ENCODE measurements at regions not wholly inside any gene's neighbourhood (a gene's known extent, or its start where the extent isn't known, plus 50 kb on each side); places are given as distances from the start of the nearest gene placed in this dataset.

- Histone ChIP-seq H3K9me2 (replicated peaks; ENCODE audit: control insufficient read depth, low read length) (no peaks in the 10 kb centered on the region), H3K9me3 (ENCODE audit: control insufficient read depth, insufficient read depth, low read length) (no peaks in the 10 kb centered on the region), H3K4me1 (ENCODE audit: control insufficient read depth, low read length) (peaks cover 9% of the 10 kb centered on the region), H4K20me1 (ENCODE audit: control insufficient read depth, insufficient read depth, low read depth, low read length) (no peaks in the 10 kb centered on the region), H3K27ac (ENCODE audit: low read depth, low read length) (no peak overlapping the region), H3K36me3 (ENCODE audit: control insufficient read depth, low read length) (no peaks in the 10 kb centered on the region), H3F3A (ENCODE audit: control insufficient read depth, insufficient read depth) (no peaks in the 10 kb centered on the region), H3K4me3 (ENCODE audit: low read length) (no peak overlapping the region), H3K4me2 (ENCODE audit: low read length) (no peak overlapping the region), H3K27me3 (ENCODE audit: control insufficient read depth, low read length) (peaks cover 19% of the 10 kb centered on the region), H3K79me2 (ENCODE audit: control insufficient read depth, low read length) (no peaks in the 10 kb centered on the region)
- TF ChIP-seq CTCF (IDR thresholded peaks at IDR 0.05; ENCODE audit: low read depth, low read length, poor library complexity, severe bottlenecking) (no peak), EZH2phosphoT487 (IDR thresholded peaks at IDR 0.05; ENCODE audit: borderline replicate concordance, low read length) (no peak)
These were observed 229.1 kb upstream of the JARID2 start for GRCh38 chr6:15016813-15017212.

GRCh38 chr6:15017261-15017660 lies 228.6 kb upstream of the JARID2 start:
- TF ChIP-seq CTCF (IDR thresholded peaks at IDR 0.05; ENCODE audit: low read depth, low read length, poor library complexity, severe bottlenecking) (no peak), EZH2phosphoT487 (IDR thresholded peaks at IDR 0.05; ENCODE audit: borderline replicate concordance, low read length) (no peak)
- Histone ChIP-seq H3K9me3 (ENCODE audit: control insufficient read depth, insufficient read depth, low read length) (no peaks in the 10 kb centered on the region), H3K4me3 (ENCODE audit: low read length) (peak overlapping the region; percentile 3; the same call in 1 of the 2 replicates), H3K27ac (ENCODE audit: low read depth, low read length) (no peak overlapping the region), H3K36me3 (ENCODE audit: control insufficient read depth, low read length) (no peaks in the 10 kb centered on the region), H3K4me2 (ENCODE audit: low read length) (peak overlapping the region; percentile 27), H3K9me2 (replicated peaks; ENCODE audit: control insufficient read depth, low read length) (no peaks in the 10 kb centered on the region), H3F3A (ENCODE audit: control insufficient read depth, insufficient read depth) (no peaks in the 10 kb centered on the region), H3K79me2 (ENCODE audit: control insufficient read depth, low read length) (no peaks in the 10 kb centered on the region), H3K4me1 (ENCODE audit: control insufficient read depth, low read length) (peaks cover 9% of the 10 kb centered on the region), H3K27me3 (ENCODE audit: control insufficient read depth, low read length) (peaks cover 19% of the 10 kb centered on the region), H4K20me1 (ENCODE audit: control insufficient read depth, insufficient read depth, low read depth, low read length) (no peaks in the 10 kb centered on the region)

GRCh38 chr6:15017803-15018202 lies 228.1 kb upstream of the JARID2 start:
- Histone ChIP-seq H3K79me2 (ENCODE audit: control insufficient read depth, low read length) (no peaks in the 10 kb centered on the region), H3K4me2 (ENCODE audit: low read length) (peak overlapping the region; percentile 27), H3K4me3 (ENCODE audit: low read length) (peak overlapping the region; percentile 3; the same call in 1 of the 2 replicates), H3K27me3 (ENCODE audit: control insufficient read depth, low read length) (peaks cover 14% of the 10 kb centered on the region), H3F3A (ENCODE audit: control insufficient read depth, insufficient read depth) (no peaks in the 10 kb centered on the region), H3K9me2 (replicated peaks; ENCODE audit: control insufficient read depth, low read length) (no peaks in the 10 kb centered on the region), H3K36me3 (ENCODE audit: control insufficient read depth, low read length) (no peaks in the 10 kb centered on the region), H3K9me3 (ENCODE audit: control insufficient read depth, insufficient read depth, low read length) (no peaks in the 10 kb centered on the region), H3K27ac (ENCODE audit: low read depth, low read length) (no peak overlapping the region), H4K20me1 (ENCODE audit: control insufficient read depth, insufficient read depth, low read depth, low read length) (no peaks in the 10 kb centered on the region), H3K4me1 (ENCODE audit: control insufficient read depth, low read length) (peaks cover 9% of the 10 kb centered on the region)
- TF ChIP-seq CTCF (IDR thresholded peaks at IDR 0.05; ENCODE audit: low read depth, low read length, poor library complexity, severe bottlenecking) (no peak), EZH2phosphoT487 (IDR thresholded peaks at IDR 0.05; ENCODE audit: borderline replicate concordance, low read length) (no peak)
